ENCODE measurements at regions not wholly inside any gene's neighbourhood (a gene's known extent, or its start where the extent isn't known, plus 50 kb on each side); places are given as distances from the start of the nearest gene placed in this dataset.

DNA sequence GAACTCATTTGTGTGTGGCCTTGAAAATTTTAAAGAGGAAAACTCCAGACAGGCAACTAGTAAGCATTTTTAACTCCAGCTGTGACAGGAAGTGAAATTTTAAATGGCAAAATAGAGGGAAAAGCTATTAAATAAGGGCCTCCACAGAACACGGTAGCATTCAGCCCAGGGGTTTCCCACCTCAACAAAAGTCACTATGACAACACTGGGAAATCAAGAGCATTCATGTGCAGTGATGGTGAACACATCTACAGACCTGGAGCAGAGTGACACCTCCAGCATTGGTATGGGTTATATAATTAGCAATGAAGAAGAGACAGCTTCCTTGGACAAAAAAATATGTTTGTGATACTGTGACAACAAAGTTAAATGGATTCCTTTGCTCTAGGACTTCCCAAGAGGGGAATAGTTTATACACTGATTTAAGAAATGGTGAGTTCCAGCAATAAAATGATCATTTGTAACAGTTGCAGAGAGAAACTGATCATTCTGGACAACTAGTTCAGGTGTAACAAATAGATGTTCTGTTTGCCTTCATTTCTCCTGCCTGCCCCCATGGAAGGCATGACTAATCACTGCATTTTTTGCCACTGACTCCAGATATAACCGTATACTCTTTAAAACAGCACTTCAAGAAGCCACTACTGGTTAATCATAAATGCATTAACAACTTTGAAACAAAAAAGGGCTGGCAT, 93.3 kb upstream of the SLC44A1 start:
- Histone ChIP-seq H3K4me1 (ENCODE audit: control insufficient read depth, insufficient read depth, low read length) (peaks cover 6% of the 10 kb centered on the region), H3K27ac (ENCODE audit: insufficient read depth, low read depth, low read length, poor library complexity, severe bottlenecking) (no peak overlapping the region), H3K27me3 (ENCODE audit: control insufficient read depth, insufficient read depth, low read length, poor library complexity, severe bottlenecking) (no peaks in the 10 kb centered on the region), H3K4me3 (ENCODE audit: insufficient read depth, low read depth, low read length) (no peak overlapping the region), H3K9me3 (ENCODE audit: control insufficient read depth, low read length) (no peaks in the 10 kb centered on the region), H3K36me3 (ENCODE audit: control insufficient read depth, insufficient read depth, low read length) (no peaks in the 10 kb centered on the region)
- WGBS, 2 experiments: 80 to 81% methylated on average over 2 of the region's 2 CpGs

DNA sequence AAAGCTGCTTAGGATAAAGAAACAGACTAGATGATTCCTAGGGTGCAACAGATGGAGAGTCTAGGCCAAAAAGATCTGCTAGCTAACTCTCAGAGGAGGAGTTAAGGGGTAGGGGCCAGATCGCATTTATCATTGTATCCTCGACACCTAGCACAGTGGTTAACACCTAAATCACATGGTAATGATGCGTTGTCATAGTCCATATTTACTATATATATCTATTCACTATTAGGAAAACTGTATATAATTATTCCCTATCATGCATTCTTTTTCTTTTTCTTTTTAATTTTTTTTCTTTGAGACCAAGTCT, 92.8 kb upstream of the SLC44A1 start:
- WGBS, 2 experiments: 94 to 100% methylated on average over 3 of the region's 3 CpGs

DNA sequence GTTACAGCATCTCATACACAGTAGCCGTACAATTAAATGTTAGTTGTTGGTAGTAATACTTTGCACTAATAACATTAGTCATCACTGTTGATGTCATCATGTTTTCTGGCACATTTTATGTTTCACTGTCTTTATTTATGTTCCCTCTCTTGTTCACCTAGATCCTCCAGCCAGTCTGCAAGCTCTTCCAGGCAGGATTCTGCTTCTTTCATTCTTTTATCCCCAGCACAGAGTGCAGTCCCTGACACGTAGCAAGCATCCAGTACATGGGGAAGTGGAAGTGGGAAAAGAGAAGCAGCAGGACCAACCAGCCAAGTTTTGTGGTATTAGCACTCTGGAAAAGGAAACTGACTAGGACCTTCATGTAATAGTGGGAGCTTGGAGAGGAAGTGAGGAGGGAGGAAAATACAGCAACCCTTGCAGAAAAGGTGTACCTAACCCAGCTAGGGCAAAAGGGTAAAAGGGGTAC, 89.7 kb upstream of the SLC44A1 start:
- 85 to 91% methylated on average over 1 to 2 of the region's 2 CpGs for WGBS, 2 experiments
- no peak overlapping the region for H3K4me3 ChIP-seq (ENCODE audit: insufficient read depth, low read depth, low read length)

More for the DNA sequence above, 92.8 kb upstream of the SLC44A1 start:
- H3K4me1 ChIP-seq (ENCODE audit: control insufficient read depth, insufficient read depth, low read length): peaks cover 6% of the 10 kb centered on the region
- H3K27me3 ChIP-seq (ENCODE audit: control insufficient read depth, insufficient read depth, low read length, poor library complexity, severe bottlenecking): no peaks in the 10 kb centered on the region
- H3K27ac ChIP-seq (ENCODE audit: insufficient read depth, low read depth, low read length, poor library complexity, severe bottlenecking): no peak overlapping the region
- no peaks in the 10 kb centered on the region for H3K9me3 ChIP-seq (ENCODE audit: control insufficient read depth, low read length)
- H3K4me3 ChIP-seq (ENCODE audit: insufficient read depth, low read depth, low read length): no peak overlapping the region
- H3K36me3 ChIP-seq (ENCODE audit: control insufficient read depth, insufficient read depth, low read length): no peaks in the 10 kb centered on the region

DNA sequence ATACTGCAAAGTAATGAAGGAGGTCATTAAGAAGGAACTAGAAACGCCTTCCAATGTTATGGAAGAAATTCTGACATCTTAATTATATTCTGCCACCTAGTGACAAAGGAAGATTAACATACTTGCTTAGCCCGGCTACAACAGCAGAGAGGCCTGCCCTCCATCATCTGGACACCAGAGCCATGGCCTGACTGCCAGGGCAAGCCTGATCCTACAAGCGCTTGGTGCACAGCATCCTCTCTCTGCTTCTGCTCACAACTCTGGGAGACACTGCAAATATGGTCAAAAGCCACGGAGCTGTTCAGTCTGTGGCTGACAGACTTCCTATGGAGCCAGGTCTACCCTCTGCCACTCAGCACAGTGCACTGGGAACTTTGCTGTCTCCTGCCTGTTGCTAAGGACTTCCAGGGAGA, 87.3 kb upstream of the SLC44A1 start:
- Histone ChIP-seq H3K4me3 (ENCODE audit: insufficient read depth, low read depth, low read length) (no peak overlapping the region), H3K27ac (ENCODE audit: insufficient read depth, low read depth, low read length, poor library complexity, severe bottlenecking) (no peak overlapping the region), H3K27me3 (ENCODE audit: control insufficient read depth, insufficient read depth, low read length, poor library complexity, severe bottlenecking) (no peaks in the 10 kb centered on the region), H3K36me3 (ENCODE audit: control insufficient read depth, insufficient read depth, low read length) (no peaks in the 10 kb centered on the region), H3K9me3 (ENCODE audit: control insufficient read depth, low read length) (no peaks in the 10 kb centered on the region), H3K4me1 (ENCODE audit: control insufficient read depth, insufficient read depth, low read length) (no peaks in the 10 kb centered on the region)
- WGBS, 2 experiments: 42 to 43% methylated on average over 4 of the region's 4 CpGs

More for the DNA sequence above, 89.7 kb upstream of the SLC44A1 start:
- H3K9me3 ChIP-seq (ENCODE audit: control insufficient read depth, low read length): no peaks in the 10 kb centered on the region
- H3K36me3 ChIP-seq (ENCODE audit: control insufficient read depth, insufficient read depth, low read length): no peaks in the 10 kb centered on the region
- H3K27me3 ChIP-seq (ENCODE audit: control insufficient read depth, insufficient read depth, low read length, poor library complexity, severe bottlenecking): no peaks in the 10 kb centered on the region
- H3K4me1 ChIP-seq (ENCODE audit: control insufficient read depth, insufficient read depth, low read length): peaks cover 6% of the 10 kb centered on the region
- H3K27ac ChIP-seq (ENCODE audit: insufficient read depth, low read depth, low read length, poor library complexity, severe bottlenecking): no peak overlapping the region

DNA sequence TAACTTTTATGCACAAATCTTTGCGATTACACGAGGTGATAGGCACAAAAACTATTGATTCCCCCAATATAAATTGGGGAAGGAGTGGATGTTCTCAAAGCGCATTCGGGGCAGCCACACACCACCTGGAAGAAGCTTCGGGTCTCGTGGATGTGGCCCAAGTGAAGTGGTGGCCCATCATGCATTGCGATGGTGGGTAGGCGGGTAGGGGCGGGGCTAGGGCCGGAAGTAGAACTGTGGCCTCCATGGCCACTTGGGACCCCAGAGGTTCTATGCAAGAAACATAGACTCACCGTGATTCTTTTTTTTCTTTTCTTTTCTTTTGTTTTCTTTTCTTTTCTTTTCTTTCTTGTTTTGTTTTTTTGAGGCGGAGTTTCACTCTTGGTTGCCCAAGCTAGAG, 86.4 kb upstream of the SLC44A1 start:
- WGBS, 2 experiments: 95 to 97% methylated on average over 12 of the region's 12 CpGs
- Histone ChIP-seq H3K27me3 (ENCODE audit: control insufficient read depth, insufficient read depth, low read length, poor library complexity, severe bottlenecking) (no peaks in the 10 kb centered on the region), H3K9me3 (ENCODE audit: control insufficient read depth, low read length) (no peaks in the 10 kb centered on the region), H3K4me3 (ENCODE audit: insufficient read depth, low read depth, low read length) (no peak overlapping the region), H3K27ac (ENCODE audit: insufficient read depth, low read depth, low read length, poor library complexity, severe bottlenecking) (no peak overlapping the region), H3K36me3 (ENCODE audit: control insufficient read depth, insufficient read depth, low read length) (no peaks in the 10 kb centered on the region), H3K4me1 (ENCODE audit: control insufficient read depth, insufficient read depth, low read length) (no peaks in the 10 kb centered on the region)

DNA sequence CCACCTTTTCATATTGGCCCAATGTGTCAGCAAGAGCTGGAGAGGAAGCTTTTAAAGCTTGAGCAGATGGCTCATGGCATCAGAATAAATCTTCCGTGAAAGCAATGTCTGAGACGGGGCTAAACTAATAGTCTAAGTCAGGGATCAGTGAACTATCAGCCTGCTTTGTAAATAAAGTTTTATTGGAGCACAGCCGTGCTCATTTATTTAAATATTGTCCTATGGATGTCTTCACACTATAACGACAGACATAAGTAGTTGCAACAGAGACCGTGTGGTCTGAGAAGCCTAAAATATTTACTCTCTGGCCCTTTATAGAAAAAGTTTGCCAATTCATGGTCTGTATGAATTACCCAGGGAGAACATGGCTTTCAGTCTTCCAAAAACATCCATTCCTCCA, 85.6 kb upstream of the SLC44A1 start:
- no peaks in the 10 kb centered on the region for H3K4me1 ChIP-seq (ENCODE audit: control insufficient read depth, insufficient read depth, low read length)
- no peaks in the 10 kb centered on the region for H3K27me3 ChIP-seq (ENCODE audit: control insufficient read depth, insufficient read depth, low read length, poor library complexity, severe bottlenecking)
- H3K9me3 ChIP-seq (ENCODE audit: control insufficient read depth, low read length): no peaks in the 10 kb centered on the region
- no peak overlapping the region for H3K4me3 ChIP-seq (ENCODE audit: insufficient read depth, low read depth, low read length)
- WGBS, 2 experiments: 90 to 95% methylated on average over 5 of the region's 5 CpGs
- H3K27ac ChIP-seq (ENCODE audit: insufficient read depth, low read depth, low read length, poor library complexity, severe bottlenecking): no peak overlapping the region
- H3K36me3 ChIP-seq (ENCODE audit: control insufficient read depth, insufficient read depth, low read length): no peaks in the 10 kb centered on the region

DNA sequence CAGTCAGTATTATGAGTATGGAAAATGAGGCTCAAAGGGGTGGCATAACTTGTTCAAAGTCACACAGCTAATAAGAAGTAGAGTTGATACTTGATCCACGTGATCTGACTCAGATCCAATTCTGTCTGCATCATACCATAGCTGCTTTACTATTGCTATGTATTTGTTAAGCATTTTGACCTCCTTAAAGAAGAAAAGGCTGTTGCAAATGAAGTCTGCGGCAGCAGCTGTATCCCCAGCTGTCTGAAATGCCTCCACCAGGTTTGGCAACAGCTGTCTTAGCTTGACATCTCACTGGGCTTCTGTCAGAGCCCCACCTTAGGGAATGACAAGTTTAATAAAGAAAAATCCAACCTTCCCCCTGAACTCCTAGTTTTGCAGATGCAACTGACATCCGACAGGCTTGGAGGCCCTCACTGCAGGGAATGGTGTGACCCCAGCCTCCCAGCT, 75.6 kb upstream of the SLC44A1 start:
- Histone ChIP-seq H3K27me3 (ENCODE audit: control insufficient read depth, insufficient read depth, low read length, poor library complexity, severe bottlenecking) (no peaks in the 10 kb centered on the region), H3K9me3 (ENCODE audit: control insufficient read depth, low read length) (no peaks in the 10 kb centered on the region), H3K4me1 (ENCODE audit: control insufficient read depth, insufficient read depth, low read length) (peaks cover 8% of the 10 kb centered on the region), H3K4me3 (ENCODE audit: insufficient read depth, low read depth, low read length) (no peak overlapping the region), H3K27ac (ENCODE audit: insufficient read depth, low read depth, low read length, poor library complexity, severe bottlenecking) (no peak overlapping the region), H3K36me3 (ENCODE audit: control insufficient read depth, insufficient read depth, low read length) (no peaks in the 10 kb centered on the region)
- 88 to 90% methylated on average over 3 of the region's 3 CpGs for WGBS, 2 experiments

DNA sequence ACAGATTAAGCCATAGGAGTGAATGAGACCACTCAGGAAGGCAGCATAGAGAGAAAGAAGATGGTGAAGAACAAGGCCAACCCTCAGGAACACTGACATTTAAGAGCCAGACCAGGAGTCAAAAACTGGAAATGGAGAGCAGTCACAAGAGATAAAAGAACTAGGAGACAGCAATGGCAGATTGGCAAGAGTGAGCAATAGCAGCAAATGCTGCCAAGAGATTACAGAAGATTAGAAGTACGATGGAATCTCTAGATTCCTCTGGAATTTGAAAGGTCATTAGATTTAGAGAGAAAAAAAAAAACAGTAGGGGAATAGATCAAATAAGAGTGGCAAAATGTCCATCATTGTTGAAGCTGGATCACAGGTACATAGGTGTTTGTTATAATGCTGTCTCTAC, 73.4 kb upstream of the SLC44A1 start:
- Histone ChIP-seq H3K4me3 (ENCODE audit: insufficient read depth, low read depth, low read length) (no peak overlapping the region), H3K4me1 (ENCODE audit: control insufficient read depth, insufficient read depth, low read length) (peaks cover 9% of the 10 kb centered on the region), H3K9me3 (ENCODE audit: control insufficient read depth, low read length) (no peaks in the 10 kb centered on the region), H3K27me3 (ENCODE audit: control insufficient read depth, insufficient read depth, low read length, poor library complexity, severe bottlenecking) (no peaks in the 10 kb centered on the region), H3K27ac (ENCODE audit: insufficient read depth, low read depth, low read length, poor library complexity, severe bottlenecking) (no peak overlapping the region), H3K36me3 (ENCODE audit: control insufficient read depth, insufficient read depth, low read length) (no peaks in the 10 kb centered on the region)
- WGBS, 2 experiments: 90 to 97% methylated on average over 1 of the region's 1 CpG

DNA sequence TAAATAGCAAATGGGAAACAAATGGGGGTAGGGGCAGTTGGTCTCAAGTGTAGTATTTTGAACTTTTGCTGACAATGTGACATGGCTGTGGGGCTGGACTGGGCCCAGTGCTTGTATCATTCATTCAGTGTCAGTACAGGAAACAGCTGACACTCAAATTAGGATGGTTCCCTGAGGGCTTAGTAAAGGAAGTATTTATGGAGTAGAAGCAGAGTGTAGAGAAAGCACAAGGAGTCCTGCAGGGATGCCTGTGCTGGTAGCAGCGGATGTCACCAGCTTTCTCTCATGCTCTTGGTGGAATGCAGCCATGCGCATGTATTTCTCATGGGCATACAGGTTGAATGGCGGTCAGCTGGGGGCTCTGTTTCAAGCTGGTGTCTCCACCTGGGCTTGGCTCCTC, 72.9 kb upstream of the SLC44A1 start:
- Histone ChIP-seq H3K4me3 (ENCODE audit: insufficient read depth, low read depth, low read length) (no peak overlapping the region), H3K36me3 (ENCODE audit: control insufficient read depth, insufficient read depth, low read length) (no peaks in the 10 kb centered on the region)
- WGBS, 2 experiments: 62% methylated on average over 3 of the region's 3 CpGs

DNA sequence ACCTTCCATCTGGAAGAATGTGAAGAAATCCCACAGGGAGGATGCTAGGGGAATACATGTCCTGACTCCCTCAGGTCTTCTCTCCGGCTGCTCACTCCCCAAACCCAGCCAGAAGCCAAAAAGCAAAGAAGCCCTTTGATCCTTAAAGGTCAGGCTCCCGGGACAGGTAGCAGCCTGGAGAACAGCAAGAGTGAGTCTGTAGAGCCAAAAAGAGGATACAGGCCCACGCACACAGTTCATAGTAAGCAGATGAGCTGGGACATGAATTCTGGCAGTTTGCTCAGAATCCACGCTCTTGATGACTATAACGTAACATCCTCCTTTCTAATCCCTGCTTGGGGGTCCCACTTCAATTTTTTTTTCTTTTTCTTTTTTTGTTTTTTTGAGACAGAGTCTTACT, 72.0 kb upstream of the SLC44A1 start:
- H3K27me3 ChIP-seq (ENCODE audit: control insufficient read depth, insufficient read depth, low read length, poor library complexity, severe bottlenecking): no peaks in the 10 kb centered on the region
- H3K4me1 ChIP-seq (ENCODE audit: control insufficient read depth, insufficient read depth, low read length): peaks cover 9% of the 10 kb centered on the region
- H3K36me3 ChIP-seq (ENCODE audit: control insufficient read depth, insufficient read depth, low read length): no peaks in the 10 kb centered on the region
- H3K4me3 ChIP-seq (ENCODE audit: insufficient read depth, low read depth, low read length): no peak overlapping the region
- 68 to 69% methylated on average over 5 of the region's 5 CpGs for WGBS, 2 experiments
- no peaks in the 10 kb centered on the region for H3K9me3 ChIP-seq (ENCODE audit: control insufficient read depth, low read length)
- no peak overlapping the region for H3K27ac ChIP-seq (ENCODE audit: insufficient read depth, low read depth, low read length, poor library complexity, severe bottlenecking)

More for the DNA sequence above, 72.9 kb upstream of the SLC44A1 start:
- Histone ChIP-seq H3K9me3 (ENCODE audit: control insufficient read depth, low read length) (no peaks in the 10 kb centered on the region), H3K27me3 (ENCODE audit: control insufficient read depth, insufficient read depth, low read length, poor library complexity, severe bottlenecking) (no peaks in the 10 kb centered on the region), H3K27ac (ENCODE audit: insufficient read depth, low read depth, low read length, poor library complexity, severe bottlenecking) (no peak overlapping the region), H3K4me1 (ENCODE audit: control insufficient read depth, insufficient read depth, low read length) (peaks cover 9% of the 10 kb centered on the region)
